Epithelial cell of esophagus (primary cell): ENCODE measurements at regions not wholly inside any gene's neighbourhood (a gene's known extent, or its start where the extent isn't known, plus 50 kb on each side); places are given as distances from the start of the nearest gene placed in this dataset.

Source experiments
- DNase-seq: peaks from one replicate; pipeline ENCODE4 v3.0.0; 2010; ENCODE audit warnings: low read depth
- H3K4me3 ChIP-seq: 2 replicates; pipeline ENCODE4 v1.5.1; 2011; ENCODE audit warnings: mild to moderate bottlenecking, low read length, control low read depth
- CTCF ChIP-seq: IDR thresholded peaks from 2 replicates; pipeline ENCODE4 v1.5.1; 2011; ENCODE audit warnings: low read depth, mild to moderate bottlenecking, low read length, control low read depth, inconsistent platforms; ENCODE audit not compliant: insufficient read depth; ENCODE audit errors: missing control alignments

GRCh38 chr18:44388329-44388728, 292.4 kb upstream of the SETBP1 start:
- H3K4me3 ChIP-seq, result no peak overlapping the region
- DNase-seq, result no peak
- no peak for TF ChIP-seq CTCF

GRCh38 chr18:44392933-44393332, 287.8 kb upstream of the SETBP1 start:
- DNase-seq, result peak; percentile 9
- no peak overlapping the region for H3K4me3 ChIP-seq
- TF ChIP-seq CTCF, result no peak

- TF ChIP-seq CTCF, result no peak
- DNase-seq, result no peak
- H3K4me3 ChIP-seq, result no peak overlapping the region
Measured at GRCh38 chr18:44393406-44393805, 287.3 kb upstream of the SETBP1 start.

GRCh38 chr18:44396550-44396949, 284.1 kb upstream of the SETBP1 start:
- DNase-seq, result no peak
- no peak overlapping the region for H3K4me3 ChIP-seq
- TF ChIP-seq CTCF, result no peak

GRCh38 chr18:44409071-44409470, 271.6 kb upstream of the SETBP1 start:
- H3K4me3 ChIP-seq, result no peak overlapping the region
- TF ChIP-seq CTCF, result no peak
- no peak for DNase-seq

- H3K4me3 ChIP-seq, result no peak overlapping the region
- DNase-seq, result peak; percentile 97
- no peak for TF ChIP-seq CTCF
Measured at GRCh38 chr18:44409515-44409914, 271.2 kb upstream of the SETBP1 start.

GRCh38 chr18:44410740-44411139, 269.9 kb upstream of the SETBP1 start:
- no peak for DNase-seq
- no peak for TF ChIP-seq CTCF
- no peak overlapping the region for H3K4me3 ChIP-seq
